ENCODE measurements at regions not wholly inside any gene's neighbourhood (a gene's known extent, or its start where the extent isn't known, plus 50 kb on each side); places are given as distances from the start of the nearest gene placed in this dataset.

DNA sequence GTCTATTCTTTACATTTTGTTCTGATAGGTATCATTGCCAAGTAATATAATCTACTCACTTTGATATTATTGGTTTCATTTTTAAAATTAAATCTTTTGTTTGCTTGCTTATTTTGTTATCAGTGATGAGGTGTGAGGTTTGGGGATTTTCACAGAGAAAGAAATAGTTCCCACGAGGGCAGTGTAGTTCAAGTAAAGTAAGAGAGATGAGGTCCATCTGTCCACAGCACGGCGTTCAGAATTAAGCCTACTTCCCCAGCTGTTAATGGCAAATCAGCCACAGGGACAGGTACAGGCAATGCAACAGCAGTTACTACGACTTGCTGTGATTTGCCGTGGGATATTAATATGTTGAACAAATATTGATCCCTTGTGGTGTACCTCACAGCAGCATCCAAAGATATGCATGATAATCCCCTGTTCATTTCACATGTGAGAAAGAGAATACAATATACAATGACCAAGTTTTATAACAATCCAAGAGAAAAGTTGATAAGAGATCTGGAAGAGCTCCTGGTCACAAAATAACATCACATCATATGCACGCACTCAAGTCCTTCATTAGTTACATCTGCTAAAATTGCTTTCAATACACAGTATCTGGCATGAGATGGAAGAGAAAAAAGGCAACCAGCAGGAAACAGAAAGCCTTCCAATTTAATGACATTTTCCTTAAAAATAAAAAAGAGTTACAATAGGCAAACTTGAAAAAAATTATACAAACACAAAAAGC lies 131.6 kb downstream of the TUSC7 start:
- TF ChIP-seq, protein P1, sequence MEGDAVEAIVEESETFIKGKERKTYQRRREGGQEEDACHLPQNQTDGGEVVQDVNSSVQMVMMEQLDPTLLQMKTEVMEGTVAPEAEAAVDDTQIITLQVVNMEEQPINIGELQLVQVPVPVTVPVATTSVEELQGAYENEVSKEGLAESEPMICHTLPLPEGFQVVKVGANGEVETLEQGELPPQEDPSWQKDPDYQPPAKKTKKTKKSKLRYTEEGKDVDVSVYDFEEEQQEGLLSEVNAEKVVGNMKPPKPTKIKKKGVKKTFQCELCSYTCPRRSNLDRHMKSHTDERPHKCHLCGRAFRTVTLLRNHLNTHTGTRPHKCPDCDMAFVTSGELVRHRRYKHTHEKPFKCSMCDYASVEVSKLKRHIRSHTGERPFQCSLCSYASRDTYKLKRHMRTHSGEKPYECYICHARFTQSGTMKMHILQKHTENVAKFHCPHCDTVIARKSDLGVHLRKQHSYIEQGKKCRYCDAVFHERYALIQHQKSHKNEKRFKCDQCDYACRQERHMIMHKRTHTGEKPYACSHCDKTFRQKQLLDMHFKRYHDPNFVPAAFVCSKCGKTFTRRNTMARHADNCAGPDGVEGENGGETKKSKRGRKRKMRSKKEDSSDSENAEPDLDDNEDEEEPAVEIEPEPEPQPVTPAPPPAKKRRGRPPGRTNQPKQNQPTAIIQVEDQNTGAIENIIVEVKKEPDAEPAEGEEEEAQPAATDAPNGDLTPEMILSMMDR (IDR thresholded peaks at IDR 0.05; ENCODE audit: borderline replicate concordance, extremely low read depth, low read length, poor library complexity, severe bottlenecking): no peak
- no peak for TF ChIP-seq EZH2 (IDR thresholded peaks at IDR 0.05; ENCODE audit: borderline replicate concordance, low read depth, low read length, severe bottlenecking)
